ENCODE measurements at regions not wholly inside any gene's neighbourhood (a gene's known extent, or its start where the extent isn't known, plus 50 kb on each side); places are given as distances from the start of the nearest gene placed in this dataset.

DNA sequence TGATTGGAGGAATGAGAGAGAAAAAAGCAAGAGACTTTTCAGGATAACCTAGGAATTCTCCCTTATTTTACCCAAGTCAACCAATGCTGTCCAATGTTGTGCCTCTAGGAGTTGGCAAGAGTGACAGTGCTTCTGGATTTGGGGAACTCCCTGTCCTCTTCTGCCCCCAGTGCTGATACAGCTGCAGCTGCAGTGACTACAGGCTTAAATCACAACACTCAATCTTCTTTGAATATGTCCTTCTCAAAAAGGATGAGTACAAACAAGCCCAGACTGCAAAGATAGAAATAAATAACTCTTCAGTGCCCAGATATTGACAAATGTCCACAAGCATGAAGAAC is 141.0 kb upstream of the COL21A1 start:
- no peak overlapping the region for H3K4me3 ChIP-seq (ENCODE audit: low read depth in 1 of 2, low read length in 1 of 2)
- no peak overlapping the region for H3K27ac ChIP-seq
- TF ChIP-seq, protein P1, sequence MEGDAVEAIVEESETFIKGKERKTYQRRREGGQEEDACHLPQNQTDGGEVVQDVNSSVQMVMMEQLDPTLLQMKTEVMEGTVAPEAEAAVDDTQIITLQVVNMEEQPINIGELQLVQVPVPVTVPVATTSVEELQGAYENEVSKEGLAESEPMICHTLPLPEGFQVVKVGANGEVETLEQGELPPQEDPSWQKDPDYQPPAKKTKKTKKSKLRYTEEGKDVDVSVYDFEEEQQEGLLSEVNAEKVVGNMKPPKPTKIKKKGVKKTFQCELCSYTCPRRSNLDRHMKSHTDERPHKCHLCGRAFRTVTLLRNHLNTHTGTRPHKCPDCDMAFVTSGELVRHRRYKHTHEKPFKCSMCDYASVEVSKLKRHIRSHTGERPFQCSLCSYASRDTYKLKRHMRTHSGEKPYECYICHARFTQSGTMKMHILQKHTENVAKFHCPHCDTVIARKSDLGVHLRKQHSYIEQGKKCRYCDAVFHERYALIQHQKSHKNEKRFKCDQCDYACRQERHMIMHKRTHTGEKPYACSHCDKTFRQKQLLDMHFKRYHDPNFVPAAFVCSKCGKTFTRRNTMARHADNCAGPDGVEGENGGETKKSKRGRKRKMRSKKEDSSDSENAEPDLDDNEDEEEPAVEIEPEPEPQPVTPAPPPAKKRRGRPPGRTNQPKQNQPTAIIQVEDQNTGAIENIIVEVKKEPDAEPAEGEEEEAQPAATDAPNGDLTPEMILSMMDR (IDR thresholded peaks at IDR 0.05), result no peak
- H3K36me3 ChIP-seq, result no peaks in the 10 kb centered on the region
- H3K27me3 ChIP-seq, result no peaks in the 10 kb centered on the region
- H3K4me1 ChIP-seq (ENCODE audit: control insufficient read depth in 1 of 2, insufficient read depth in 1 of 2, low read depth in 1 of 2, low read length in 1 of 2), result no peaks in the 10 kb centered on the region
- H3K9me3 ChIP-seq, result no peaks in the 10 kb centered on the region

DNA sequence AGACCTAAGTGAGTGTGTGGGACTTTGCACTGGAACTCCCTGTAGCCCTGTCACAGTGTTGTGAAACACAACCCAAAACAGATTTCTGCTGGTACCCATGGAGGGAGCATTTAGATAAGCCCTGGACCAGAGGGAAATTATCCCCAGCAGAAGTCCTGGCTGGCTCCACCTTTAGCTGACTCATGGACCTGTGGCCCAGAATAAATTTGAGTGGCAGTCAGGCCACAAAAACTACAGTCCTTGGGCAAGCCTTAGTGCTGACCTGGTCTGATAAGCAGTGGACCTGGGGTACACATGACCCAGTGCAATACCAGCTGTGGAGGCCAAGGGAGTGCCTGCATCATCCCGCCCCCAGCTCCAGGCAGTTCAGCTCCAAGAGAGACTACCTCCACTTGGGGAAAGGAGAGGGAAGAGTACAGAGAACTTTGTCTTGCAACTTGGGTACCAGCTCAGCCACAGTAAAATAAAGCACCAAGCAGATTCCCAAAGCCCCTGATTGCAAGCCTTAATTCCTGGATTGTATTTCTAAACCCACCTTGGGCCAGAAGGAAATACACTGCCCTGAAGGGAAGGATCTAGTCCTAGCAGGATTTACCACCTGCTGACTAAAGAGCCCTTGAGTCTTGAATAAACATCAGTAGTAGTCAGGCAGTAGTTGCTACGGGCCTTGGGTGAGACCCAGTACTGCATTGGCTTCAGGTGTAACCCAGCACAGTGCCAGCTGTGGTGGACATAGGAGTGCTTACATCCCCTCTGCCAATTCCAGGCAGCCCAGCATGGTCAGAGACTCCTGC is 140.4 kb upstream of the COL21A1 start:
- TF ChIP-seq, protein P1 (IDR thresholded peaks at IDR 0.05), result no peak
- Histone ChIP-seq H3K4me1 (ENCODE audit: control insufficient read depth in 1 of 2, insufficient read depth in 1 of 2, low read depth in 1 of 2, low read length in 1 of 2) (no peaks in the 10 kb centered on the region), H3K27ac (no peak overlapping the region), H3K27me3 (no peaks in the 10 kb centered on the region), H3K36me3 (no peaks in the 10 kb centered on the region), H3K9me3 (no peaks in the 10 kb centered on the region), H3K4me3 (ENCODE audit: low read depth in 1 of 2, low read length in 1 of 2) (no peak overlapping the region)

DNA sequence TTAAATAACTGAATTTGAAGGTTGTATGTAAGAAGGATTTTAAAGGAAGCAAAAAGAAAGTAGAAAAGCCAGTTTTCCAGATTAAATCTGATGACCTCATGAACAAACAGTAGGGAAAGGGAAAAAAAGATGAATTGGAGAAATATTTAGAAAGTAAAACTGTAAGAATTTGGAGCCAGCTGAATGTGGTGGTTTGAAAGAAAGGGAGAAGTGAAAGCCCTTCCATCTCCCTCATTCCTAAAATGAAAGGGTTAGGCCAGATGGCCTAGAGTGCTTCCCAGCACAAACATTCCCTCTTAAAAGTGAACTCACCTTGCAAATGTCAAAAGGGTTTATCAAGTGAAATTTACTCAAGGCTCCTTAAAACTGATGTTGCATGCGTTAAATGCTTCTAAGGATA is 139.3 kb upstream of the COL21A1 start:
- Histone ChIP-seq H3K9me3 (no peaks in the 10 kb centered on the region), H3K4me1 (ENCODE audit: control insufficient read depth in 1 of 2, insufficient read depth in 1 of 2, low read depth in 1 of 2, low read length in 1 of 2) (no peaks in the 10 kb centered on the region), H3K27ac (no peak overlapping the region), H3K27me3 (no peaks in the 10 kb centered on the region), H3K4me3 (ENCODE audit: low read depth in 1 of 2, low read length in 1 of 2) (no peak overlapping the region), H3K36me3 (no peaks in the 10 kb centered on the region)
- TF ChIP-seq, protein P1 (IDR thresholded peaks at IDR 0.05), result no peak

DNA sequence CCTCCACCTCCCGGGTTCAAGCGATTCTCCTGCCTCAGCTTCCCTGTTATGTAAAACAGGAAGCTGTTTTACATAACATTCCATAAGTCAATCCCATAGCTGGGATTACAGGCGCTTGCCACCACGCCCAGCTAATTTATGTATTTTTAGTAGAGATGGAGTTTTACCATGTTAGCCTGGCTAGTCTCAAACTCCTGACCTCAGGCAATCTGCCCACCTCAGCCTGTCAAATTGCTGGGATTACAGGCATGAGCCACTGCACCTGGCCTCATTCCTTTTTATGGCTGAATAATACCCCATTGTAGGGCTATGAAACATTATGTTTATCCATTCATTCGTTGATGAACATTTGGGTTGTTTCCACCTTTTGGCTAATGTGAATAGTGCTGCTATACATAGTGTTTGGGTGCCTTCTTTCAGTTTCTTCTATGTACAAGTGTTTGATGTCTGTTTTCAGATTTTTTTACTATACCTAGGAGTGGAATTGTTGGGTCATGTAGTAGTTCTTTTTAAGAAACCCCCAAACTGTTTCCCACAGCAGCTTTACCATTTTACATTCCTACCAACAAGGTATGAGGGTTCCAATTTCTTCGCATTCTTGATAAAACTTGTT is 138.7 kb upstream of the COL21A1 start:
- H3K27me3 ChIP-seq, result no peaks in the 10 kb centered on the region
- no peaks in the 10 kb centered on the region for H3K4me1 ChIP-seq (ENCODE audit: control insufficient read depth in 1 of 2, insufficient read depth in 1 of 2, low read depth in 1 of 2, low read length in 1 of 2)
- TF ChIP-seq, protein P1 (IDR thresholded peaks at IDR 0.05), result no peak
- H3K4me3 ChIP-seq (ENCODE audit: low read depth in 1 of 2, low read length in 1 of 2), result no peak overlapping the region
- H3K36me3 ChIP-seq, result no peaks in the 10 kb centered on the region
- H3K27ac ChIP-seq, result no peak overlapping the region
- H3K9me3 ChIP-seq, result no peaks in the 10 kb centered on the region

DNA sequence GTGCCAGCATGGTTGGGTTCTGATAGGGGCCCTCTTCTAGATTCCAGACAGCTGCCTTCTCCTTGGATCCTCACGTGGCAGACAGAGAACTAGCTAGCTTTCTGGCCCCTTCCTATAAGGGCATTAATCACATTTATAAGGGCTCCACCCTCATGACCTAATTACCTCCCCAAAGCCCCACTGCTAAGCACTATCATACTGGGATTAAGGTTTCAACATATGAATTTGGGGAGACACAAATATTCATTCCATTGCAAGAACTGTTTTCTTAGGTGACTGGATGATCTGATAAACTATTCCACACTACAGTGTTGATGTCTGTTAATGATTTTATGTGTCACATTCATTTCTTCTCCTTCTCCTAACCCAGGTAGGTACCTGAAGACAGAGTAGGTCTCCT is 135.8 kb upstream of the COL21A1 start:
- no peaks in the 10 kb centered on the region for H3K27me3 ChIP-seq
- H3K4me1 ChIP-seq (ENCODE audit: control insufficient read depth in 1 of 2, insufficient read depth in 1 of 2, low read depth in 1 of 2, low read length in 1 of 2), result no peaks in the 10 kb centered on the region
- TF ChIP-seq, protein P1 (IDR thresholded peaks at IDR 0.05), result no peak
- no peaks in the 10 kb centered on the region for H3K9me3 ChIP-seq
- no peaks in the 10 kb centered on the region for H3K36me3 ChIP-seq
- no peak overlapping the region for H3K4me3 ChIP-seq (ENCODE audit: low read depth in 1 of 2, low read length in 1 of 2)
- H3K27ac ChIP-seq, result no peak overlapping the region

Data from neutrophil (primary cell).